SH-SY5Y (cell line): ENCODE measurements at regions not wholly inside any gene's neighbourhood (a gene's known extent, or its start where the extent isn't known, plus 50 kb on each side); places are given as distances from the start of the nearest gene placed in this dataset.

Source experiments
- GATA2 ChIP-seq: IDR thresholded peaks from 2 replicates; pipeline ENCODE4 v1.6.1; 2011; ENCODE audit warnings: mild to moderate bottlenecking, low read depth, low read length
- GATA3 ChIP-seq: IDR thresholded peaks from 2 replicates; pipeline ENCODE4 v1.6.1; 2011; ENCODE audit warnings: low read depth, mild to moderate bottlenecking, low read length, moderate library complexity

DNA sequence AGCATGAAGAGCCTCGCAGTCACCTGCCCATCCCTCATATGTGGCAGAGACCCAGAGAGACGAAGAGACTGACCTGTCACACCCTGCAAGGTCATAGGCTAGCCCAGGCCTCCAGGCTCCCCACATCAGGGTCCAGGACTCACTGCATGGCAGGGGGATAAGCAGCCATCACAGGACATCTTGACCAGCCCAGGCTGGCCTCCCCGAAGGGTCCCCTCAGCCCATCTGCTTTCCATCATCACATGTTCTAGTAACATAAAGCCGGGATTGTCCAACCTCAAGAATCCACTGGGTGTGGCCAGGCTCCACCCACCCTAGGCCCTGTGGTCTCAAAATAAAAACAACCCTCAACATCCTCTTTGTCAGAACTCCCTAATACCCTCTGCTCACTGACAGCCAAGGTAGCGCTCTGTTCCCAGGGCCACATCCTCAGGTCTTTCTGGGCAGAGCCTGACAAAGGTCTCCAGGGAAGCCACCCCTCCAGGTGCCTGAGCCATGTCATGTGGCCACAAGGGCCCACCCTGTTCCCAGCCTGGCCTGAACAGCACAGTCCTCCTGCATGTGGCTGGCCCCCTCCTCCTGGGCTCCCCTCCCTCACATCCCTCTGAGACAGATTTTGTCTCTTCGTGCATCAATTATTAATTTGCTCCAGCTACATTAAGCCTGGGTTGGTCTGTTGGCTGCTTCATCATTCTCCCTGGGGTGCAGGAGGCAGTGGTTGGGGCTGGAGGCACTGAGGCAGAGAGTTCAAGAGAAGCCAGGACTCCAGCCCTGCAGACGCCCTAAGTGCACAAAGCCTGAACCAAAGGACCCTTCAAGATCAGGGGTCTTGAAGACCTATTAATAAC, 131.8 kb upstream of the UNC5B start:
- TF ChIP-seq GATA2, result no peak
- no peak for TF ChIP-seq GATA3

DNA sequence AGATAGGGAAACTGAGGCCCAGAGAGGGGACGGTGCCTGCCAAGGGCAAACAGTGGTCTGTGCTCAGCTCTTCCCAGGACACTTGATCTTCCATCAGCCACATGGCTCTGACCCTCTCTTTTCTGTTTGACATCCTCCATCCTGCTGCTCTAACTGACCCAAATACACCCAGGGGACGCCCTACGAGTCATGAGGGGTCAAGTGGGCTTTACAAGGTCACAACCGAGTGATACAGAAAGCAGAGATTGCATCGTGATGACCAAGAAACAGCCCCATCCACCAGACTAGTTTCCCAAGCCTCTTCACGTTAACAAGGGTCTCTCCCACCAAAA, 131.2 kb upstream of the UNC5B start:
- TF ChIP-seq GATA3, result no peak
- no peak for TF ChIP-seq GATA2

DNA sequence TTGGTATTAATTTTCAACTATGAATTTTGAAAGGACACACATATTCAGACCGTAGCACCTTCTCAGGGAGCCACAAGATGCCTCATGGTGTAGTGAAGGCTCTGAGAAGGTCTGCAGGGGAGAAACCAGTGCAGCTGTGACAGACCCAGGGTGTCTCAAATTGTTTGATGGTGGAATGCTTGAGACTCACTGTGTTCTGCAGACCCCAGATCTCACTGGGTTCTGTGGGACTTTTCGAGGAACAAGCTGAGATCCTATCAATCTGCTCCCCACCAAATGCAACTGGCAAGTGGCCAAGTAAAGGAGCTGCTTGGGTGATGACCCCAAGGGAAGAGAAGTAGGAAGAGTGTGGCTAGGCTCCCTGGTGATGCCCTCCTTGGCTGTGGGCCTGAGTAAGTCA, 130.5 kb upstream of the UNC5B start:
- no peak for TF ChIP-seq GATA2
- TF ChIP-seq GATA3, result no peak

DNA sequence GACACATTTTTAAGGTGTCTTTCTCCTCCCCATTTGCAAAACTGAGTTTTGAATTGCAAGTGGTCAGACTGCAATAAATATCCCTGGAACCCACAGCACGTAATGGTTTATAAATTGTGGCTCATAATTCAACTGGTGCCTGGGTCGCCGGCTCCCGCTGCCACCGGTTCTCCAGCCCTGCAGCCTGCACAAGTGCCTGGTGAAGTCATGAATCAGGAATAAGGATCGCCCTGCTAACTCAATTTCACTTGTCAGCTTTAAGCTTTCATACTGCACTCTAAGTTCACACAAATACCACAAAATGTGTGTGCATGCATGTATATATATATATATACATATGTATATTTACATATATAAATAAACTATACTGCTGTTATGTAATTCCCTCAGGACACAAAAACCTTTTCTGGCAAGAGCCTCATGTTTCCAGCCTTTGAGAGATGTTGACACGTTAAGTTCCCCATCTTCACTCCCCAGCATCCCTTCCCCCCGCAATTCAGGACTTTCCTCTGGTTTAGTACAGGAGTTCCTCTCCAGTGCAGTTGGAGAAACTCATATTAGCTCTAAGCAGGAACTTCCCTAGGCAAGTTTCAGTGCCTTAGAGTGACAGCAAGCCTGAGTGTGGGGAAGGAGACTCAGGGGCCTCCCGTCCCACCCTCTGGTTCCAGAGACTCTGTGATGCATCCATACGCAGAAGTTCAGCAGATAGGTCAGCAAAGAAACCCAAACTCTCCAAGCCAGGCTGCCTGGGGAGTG, 129.2 kb upstream of the UNC5B start:
- no peak for TF ChIP-seq GATA3
- TF ChIP-seq GATA2, result no peak

DNA sequence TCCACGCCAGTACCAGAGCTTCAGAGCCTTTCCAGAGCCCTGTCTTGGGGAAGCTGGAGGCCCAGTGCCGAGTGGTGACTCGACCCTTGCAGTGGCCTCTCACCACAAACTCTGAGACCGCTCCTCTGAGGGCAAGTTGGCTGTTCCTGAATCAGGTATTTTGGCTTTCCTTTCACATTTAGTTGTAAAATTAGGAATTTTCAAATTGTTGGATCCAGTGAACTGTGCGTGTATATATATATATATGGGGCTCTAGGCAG, 128.7 kb upstream of the UNC5B start:
- no peak for TF ChIP-seq GATA2

DNA sequence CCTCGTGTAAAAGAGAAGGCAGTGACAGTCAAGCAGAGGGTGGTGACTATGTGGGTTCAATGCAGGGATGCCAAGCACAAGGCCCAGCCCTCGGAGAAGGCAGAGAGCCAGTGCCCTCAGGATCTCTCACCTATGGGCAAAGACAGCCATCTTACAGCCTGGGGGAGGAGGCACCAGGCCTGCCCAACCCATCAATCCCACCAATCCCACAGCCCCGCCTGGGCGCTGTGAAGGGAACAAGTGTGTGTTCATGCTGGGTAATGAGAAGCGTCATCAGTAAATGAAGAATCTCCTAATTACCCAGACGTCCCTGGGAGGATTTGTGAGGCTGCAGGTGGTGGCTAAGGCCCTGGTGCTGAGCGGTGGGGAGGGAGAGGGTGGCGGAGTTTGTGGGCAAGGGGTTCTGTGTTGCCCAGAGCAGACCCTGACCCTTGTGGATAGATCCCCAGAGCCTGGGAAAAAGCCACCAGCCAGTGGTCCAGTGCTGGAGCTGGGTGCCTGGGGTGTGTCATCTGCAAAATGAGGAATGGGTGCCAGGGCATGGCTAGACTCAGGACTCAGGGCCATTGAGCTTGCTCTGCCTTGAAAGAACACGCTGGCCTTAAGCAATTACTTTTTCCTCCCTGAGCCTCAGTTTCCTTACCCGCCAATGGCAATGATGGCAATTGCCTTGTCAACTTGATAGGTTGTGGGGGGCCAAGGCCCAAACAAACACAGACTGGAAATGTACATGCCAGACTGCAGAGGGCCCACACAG, 128.1 kb upstream of the UNC5B start:
- TF ChIP-seq GATA2 (no peak), GATA3 (no peak)

DNA sequence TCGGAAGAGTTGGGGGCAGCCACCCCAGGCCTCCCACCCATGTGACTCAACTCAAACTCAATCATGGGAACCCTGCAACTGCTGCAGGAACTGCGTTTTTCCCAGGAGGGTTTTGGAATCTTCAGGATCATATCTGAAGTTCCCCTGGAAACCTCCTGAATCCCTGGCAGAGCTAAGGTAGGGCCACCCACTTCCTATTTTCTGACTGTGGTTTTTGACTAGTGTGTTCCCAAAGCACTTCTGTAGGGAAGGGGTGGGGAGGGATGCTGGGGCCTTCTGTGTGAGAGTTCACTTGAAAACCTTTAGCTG, 127.6 kb upstream of the UNC5B start:
- TF ChIP-seq GATA3 (no peak), GATA2 (no peak)

DNA sequence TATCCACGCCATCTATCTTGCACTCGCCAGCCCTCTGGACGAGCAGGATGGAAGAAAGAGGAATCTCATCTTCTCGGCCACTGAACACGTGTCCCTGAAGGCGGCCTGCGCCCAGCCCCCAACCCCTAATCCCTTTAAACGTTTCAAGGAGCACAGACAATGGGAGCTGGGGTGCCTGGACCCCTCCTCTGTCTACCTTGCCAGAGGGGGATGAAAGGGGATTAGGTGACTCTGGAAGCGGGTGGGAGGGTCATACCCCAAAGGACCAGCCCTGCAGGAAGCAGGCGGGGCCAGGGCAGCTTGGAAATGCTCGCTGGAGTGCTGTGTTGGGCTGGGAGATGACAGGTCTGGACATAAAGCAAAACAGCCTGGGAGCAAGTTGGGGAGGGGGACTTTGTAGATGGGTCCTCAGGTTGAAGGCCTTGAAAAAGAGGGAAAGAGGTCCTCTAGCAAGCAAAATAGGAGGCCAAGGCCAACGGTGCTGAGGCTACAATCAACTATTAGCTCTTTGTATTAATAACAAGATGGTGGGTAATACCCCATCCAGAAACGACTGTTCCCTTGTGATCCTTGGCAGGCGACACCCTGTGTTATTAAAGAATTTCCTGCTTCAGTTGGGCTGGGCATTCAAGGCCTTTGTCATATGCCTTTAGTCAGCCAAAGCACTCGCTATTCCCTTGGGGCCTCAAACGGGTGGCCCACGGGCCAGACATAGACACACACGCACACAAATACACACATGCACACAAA, 126.5 kb upstream of the UNC5B start:
- TF ChIP-seq GATA3 (no peak), GATA2 (no peak)

DNA sequence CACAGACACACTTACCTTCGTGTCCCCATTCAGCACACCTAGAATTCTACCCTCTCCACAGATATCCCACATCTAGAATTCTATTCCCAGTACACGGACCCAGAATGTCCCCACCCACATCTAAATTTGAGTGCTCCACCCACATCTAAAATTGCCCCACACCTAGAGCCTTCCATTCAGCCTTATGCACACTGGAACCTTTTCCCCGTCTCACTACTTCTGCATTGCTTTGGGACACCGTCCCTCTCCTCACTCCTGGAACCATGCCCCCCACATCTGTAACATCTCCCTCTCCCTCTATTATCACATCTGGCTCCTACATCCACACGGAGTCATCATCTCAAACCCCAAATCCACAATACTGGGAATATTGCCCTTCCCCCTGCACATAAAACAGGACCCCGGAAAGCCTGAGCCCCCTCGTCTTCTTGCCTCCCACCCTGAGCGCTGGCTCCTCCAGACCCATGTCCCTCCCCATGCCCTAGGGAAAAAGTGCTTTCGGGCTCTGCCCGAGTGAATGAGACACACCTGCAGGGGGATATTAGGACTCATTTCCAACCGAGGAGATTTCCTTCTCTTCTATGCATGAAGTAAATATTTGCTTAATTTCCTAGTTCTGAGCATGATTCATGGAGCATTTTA, 125.8 kb upstream of the UNC5B start:
- TF ChIP-seq GATA3 (no peak), GATA2 (no peak)

DNA sequence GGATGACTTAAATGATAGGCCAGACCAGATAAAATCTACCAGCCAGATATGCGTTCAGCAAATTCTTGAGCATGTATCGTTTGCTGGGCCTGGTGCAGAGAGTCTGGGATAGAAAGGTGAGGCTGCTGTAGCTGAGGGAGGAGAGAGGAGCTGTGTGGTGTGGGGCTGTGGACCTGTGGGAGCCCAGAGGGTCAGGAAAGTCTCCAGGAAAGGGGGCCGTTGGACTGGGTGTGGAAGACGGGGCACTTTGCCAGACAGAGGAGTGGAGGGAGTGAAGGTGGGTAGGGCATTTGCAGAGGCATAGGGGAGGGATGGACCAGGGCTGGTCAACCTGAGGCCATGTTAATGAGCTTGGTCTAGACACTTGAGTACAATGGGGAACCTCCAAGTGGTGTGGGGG, 124.7 kb upstream of the UNC5B start:
- no peak for TF ChIP-seq GATA3
- TF ChIP-seq GATA2, result 0 out of 2 replicates have a peak, but pooled peaks have one; percentile 8

DNA sequence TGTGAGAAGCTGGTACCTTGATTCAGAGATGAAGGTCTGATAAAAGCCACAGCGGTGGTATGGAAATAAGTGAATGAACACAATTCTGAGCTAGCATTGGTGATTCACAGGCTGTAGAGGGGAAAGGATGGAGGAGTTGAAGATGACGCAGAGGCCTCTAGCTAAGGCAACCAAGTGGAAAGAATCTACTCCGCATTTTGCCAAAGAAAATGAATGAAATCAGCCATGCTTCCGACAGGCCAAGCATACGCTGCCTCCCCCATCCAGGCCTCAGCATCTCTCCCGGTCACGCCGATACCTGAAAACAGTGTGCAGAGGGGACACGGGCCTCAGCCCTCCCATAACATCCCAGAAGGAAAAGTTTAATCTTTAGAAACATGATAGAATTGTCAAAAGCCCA, 124.3 kb upstream of the UNC5B start:
- no peak for TF ChIP-seq GATA2
- TF ChIP-seq GATA3, result no peak

DNA sequence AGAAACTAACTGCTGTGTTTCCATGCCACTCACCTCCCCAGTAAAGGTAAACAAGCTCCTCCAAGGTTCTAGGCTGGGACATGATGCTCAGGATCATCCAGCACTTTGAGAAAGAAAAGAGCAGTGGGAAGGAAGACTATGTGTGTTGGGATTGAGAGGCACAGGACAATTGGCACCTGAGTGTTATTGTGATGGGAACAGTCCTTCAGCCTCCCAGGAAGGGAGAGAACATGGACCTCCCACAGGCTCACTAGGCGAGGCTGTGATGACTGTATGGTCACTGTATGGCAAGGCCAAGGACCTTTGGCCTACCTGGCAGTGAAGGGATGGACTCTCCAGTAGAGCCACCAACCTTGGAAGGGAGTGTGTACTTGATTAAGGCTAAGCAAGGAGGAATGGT, 123.2 kb upstream of the UNC5B start:
- TF ChIP-seq GATA3 (no peak), GATA2 (no peak)

DNA sequence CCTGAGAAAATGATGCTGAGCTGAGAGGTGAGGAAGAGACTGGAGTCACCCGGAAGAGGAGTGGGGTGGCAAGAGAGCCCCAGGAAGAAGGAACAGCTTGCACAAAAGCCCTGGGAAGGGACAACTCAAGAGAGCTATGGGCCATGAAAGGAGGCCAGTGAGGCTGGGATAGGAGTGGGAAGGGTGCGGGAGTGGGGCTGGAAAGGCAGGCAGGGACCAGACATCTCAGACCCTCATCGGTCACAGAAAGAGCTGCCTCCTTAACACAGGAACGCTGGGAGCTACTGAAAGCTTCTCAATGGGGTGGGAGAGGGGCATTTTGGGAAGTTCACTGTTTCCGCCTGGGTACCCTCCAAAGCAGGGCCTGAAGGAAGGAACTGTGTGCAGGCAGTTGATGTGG, 122.0 kb upstream of the UNC5B start:
- TF ChIP-seq GATA2 (no peak), GATA3 (no peak)

DNA sequence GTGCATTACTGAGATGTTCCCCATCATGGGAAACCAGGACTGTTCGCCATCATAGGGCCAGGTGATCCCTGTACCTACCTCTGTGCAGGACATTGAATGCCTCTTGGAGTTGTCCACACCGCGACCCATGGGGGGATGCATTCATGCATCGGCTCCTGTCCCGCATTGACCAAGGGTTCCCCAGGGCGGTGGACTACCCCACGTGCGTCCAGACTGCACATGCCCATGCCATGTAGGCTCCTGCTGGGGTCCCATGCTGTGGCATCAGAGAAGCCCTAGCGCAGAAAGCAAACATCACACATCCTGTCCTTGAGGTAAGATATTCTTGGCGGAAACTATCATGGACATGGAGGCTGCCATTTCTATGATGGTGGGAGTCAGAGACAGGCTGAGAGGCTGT, 121.6 kb upstream of the UNC5B start:
- TF ChIP-seq GATA2 (no peak), GATA3 (no peak)
